HFF-Myc (cell line): ENCODE measurements at regions not wholly inside any gene's neighbourhood (a gene's known extent, or its start where the extent isn't known, plus 50 kb on each side); places are given as distances from the start of the nearest gene placed in this dataset.

Experiments
- DNase-seq: peaks from one replicate; pipeline ENCODE4 v3.0.0-alpha.2; 2011; ENCODE audit warnings: low read depth; ENCODE audit errors: extremely low read depth
- H3K4me3 ChIP-seq: replicated peaks from 2 replicates; pipeline ENCODE4 v1.5.1; 2011; ENCODE audit warnings: low read depth, mild to moderate bottlenecking, control low read depth, low read length
- TF ChIP-seq, protein P1 (sequence below): IDR thresholded peaks from 2 replicates; pipeline ENCODE4 v1.5.1; 2012; ENCODE audit warnings: mild to moderate bottlenecking, low read depth, low read length, control low read depth; ENCODE audit errors: missing control alignments

- TF ChIP-seq, protein P1, sequence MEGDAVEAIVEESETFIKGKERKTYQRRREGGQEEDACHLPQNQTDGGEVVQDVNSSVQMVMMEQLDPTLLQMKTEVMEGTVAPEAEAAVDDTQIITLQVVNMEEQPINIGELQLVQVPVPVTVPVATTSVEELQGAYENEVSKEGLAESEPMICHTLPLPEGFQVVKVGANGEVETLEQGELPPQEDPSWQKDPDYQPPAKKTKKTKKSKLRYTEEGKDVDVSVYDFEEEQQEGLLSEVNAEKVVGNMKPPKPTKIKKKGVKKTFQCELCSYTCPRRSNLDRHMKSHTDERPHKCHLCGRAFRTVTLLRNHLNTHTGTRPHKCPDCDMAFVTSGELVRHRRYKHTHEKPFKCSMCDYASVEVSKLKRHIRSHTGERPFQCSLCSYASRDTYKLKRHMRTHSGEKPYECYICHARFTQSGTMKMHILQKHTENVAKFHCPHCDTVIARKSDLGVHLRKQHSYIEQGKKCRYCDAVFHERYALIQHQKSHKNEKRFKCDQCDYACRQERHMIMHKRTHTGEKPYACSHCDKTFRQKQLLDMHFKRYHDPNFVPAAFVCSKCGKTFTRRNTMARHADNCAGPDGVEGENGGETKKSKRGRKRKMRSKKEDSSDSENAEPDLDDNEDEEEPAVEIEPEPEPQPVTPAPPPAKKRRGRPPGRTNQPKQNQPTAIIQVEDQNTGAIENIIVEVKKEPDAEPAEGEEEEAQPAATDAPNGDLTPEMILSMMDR = no peak
- no peak overlapping the region for H3K4me3 ChIP-seq
- DNase-seq = no peak
Observed at GRCh38 chr1:222989443-222989842, 153.6 kb downstream of the TLR5 start.

GRCh38 chr1:222991177-222991576 lies 151.9 kb downstream of the TLR5 start:
- H3K4me3 ChIP-seq = no peak overlapping the region
- TF ChIP-seq, protein P1 = no peak
- no peak for DNase-seq

DNA sequence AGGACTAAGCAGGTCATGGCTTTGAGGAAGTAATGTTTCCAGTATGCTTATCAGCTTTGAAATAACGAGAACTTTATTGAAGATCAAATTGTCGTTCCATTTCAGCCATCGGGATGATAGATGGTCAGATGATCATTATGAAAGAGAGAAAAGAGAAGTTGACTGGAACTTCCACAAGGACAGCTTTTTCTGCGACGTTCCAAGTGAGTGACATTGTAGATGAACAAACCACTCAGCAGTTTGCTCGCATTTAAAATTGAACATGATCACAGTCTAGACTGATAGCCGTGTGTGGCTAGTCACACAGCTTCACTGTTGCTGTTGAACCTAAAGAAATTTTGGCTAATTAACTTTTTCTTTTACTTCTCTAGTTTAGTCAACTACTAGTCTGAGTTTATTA lies 151.1 kb downstream of the TLR5 start:
- TF ChIP-seq, protein P1 = no peak
- DNase-seq = no peak

DNA sequence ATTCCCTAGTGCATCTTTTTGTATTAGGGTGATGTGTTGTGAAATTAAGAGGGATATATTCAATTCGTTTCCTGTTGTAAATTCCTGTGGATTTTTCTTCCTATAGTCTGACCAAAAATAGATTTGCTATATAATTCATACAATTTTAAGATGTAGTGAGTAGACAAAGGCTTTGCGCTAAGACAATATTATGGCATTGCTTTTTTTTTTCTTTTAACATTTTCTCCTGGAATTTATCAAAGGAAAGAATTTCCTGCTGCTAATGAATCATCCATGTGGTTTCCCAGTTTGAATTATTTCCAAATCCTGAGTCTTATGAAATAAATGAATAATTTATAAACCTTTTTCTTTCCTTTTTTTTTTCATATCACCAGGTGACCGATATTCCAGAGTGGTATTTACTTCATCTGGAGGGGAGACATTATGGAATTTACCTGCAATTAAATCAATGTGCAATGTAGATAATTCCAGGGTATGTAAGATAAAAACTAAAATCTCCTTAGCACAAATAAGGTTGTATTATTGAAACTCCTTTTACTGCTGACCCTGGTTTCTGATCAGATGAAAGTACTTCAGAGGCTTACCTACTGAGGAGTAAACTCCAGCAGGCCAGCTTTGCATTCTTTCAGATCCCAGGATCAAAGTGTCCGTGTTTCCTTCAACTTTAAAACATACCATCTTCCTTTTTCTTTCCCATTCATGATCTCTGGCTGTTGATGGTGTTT lies 148.4 kb downstream of the TLR5 start:
- peak; percentile 27 for DNase-seq
- TF ChIP-seq, protein P1 = no peak
- H3K4me3 ChIP-seq = no peak overlapping the region

More for the DNA sequence above, 151.1 kb downstream of the TLR5 start:
- H3K4me3 ChIP-seq = no peak overlapping the region

GRCh38 chr1:222995236-222995580 lies 147.8 kb downstream of the TLR5 start:
- H3K4me3 ChIP-seq = no peak overlapping the region

GRCh38 chr1:222995620-222996309 lies 147.3 kb downstream of the TLR5 start:
- TF ChIP-seq, protein P1 = no peak
- no peak overlapping the region for H3K4me3 ChIP-seq
- no peak for DNase-seq

More at GRCh38 chr1:222995236-222995580, 147.8 kb downstream of the TLR5 start:
- DNase-seq = no peak
- TF ChIP-seq, protein P1 = no peak
